ENCODE measurements at regions not wholly inside any gene's neighbourhood (a gene's known extent, or its start where the extent isn't known, plus 50 kb on each side); places are given as distances from the start of the nearest gene placed in this dataset.

- Mint-ChIP-seq H3K9me3 (peaks cover 0 to 2% (median 0%) of the 10 kb centered on the region in 8 donors), H3K4me3 (no peak overlapping the region), H3K36me3 (no peaks in the 10 kb centered on the region), H3K4me1 (no peaks in the 10 kb centered on the region), H3K27me3 (peaks cover 0 to 1% of the 10 kb centered on the region in 2 donors), H3K27ac (no peak overlapping the region)
- no peaks in the 10 kb centered on the region for H3K9me3 ChIP-seq (ENCODE audit: control insufficient read depth in 1 of 2, low read length in 2 of 2)
- no peaks in the 10 kb centered on the region for H3K4me1 ChIP-seq (ENCODE audit: insufficient read depth, low read length)
- CTCF ChIA-PET (ENCODE audit: partially characterized antibody): no interaction called here
- H3K36me3 ChIP-seq (ENCODE audit: insufficient read depth, low read length): no peaks in the 10 kb centered on the region
- intact Hi-C loops (cut with micrococcal nuclease): no loop called here
- no peaks in the 10 kb centered on the region for H3K27me3 ChIP-seq (ENCODE audit: insufficient read depth, low read length)
- POLR2A ChIA-PET (ENCODE audit: partially characterized antibody): no interaction called here
- H3K27ac ChIP-seq (ENCODE audit: low read depth, low read length): no peak overlapping the region
- no peak overlapping the region for H3K4me3 ChIP-seq (ENCODE audit: low read length in 2 of 2)
- DNase-seq: no peak
Observed at GRCh38 chr5:100273846-100274580, 261.2 kb upstream of the FAM174A start.

- Histone ChIP-seq H3K9me3 (ENCODE audit: control insufficient read depth in 1 of 2, low read length in 2 of 2) (no peaks in the 10 kb centered on the region), H3K27ac (ENCODE audit: low read depth, low read length) (no peak overlapping the region), H3K4me1 (ENCODE audit: insufficient read depth, low read length) (no peaks in the 10 kb centered on the region), H3K4me3 (ENCODE audit: low read length in 2 of 2) (no peak overlapping the region), H3K36me3 (ENCODE audit: insufficient read depth, low read length) (no peaks in the 10 kb centered on the region), H3K27me3 (ENCODE audit: insufficient read depth, low read length) (no peaks in the 10 kb centered on the region)
- no peak overlapping the region for H3K4me3 Mint-ChIP-seq
- no peak for DNase-seq
- H3K27me3 Mint-ChIP-seq: no peaks in the 10 kb centered on the region
- peaks cover 0 to 2% (median 0%) of the 10 kb centered on the region in 8 donors for H3K9me3 Mint-ChIP-seq
- CTCF ChIA-PET (ENCODE audit: partially characterized antibody): no interaction called here
- no peaks in the 10 kb centered on the region for H3K36me3 Mint-ChIP-seq
- peak overlapping the region in 1 of 7 donors; percentile 38 for H3K27ac Mint-ChIP-seq
- intact Hi-C loops (cut with micrococcal nuclease): no loop called here
- no peaks in the 10 kb centered on the region for H3K4me1 Mint-ChIP-seq
- POLR2A ChIA-PET (ENCODE audit: partially characterized antibody): no interaction called here
Observed at GRCh38 chr5:100270023-100270771, 265.0 kb upstream of the FAM174A start.

- no peaks in the 10 kb centered on the region for H3K4me1 ChIP-seq (ENCODE audit: insufficient read depth, low read length)
- no peaks in the 10 kb centered on the region for H3K27me3 ChIP-seq (ENCODE audit: insufficient read depth, low read length)
- no peak overlapping the region for H3K4me3 Mint-ChIP-seq
- H3K4me3 ChIP-seq (ENCODE audit: low read length in 2 of 2): no peak overlapping the region
- no peak for DNase-seq
- no peaks in the 10 kb centered on the region for H3K36me3 ChIP-seq (ENCODE audit: insufficient read depth, low read length)
- no peaks in the 10 kb centered on the region for H3K27me3 Mint-ChIP-seq
- H3K27ac Mint-ChIP-seq: no peak overlapping the region
- no peak overlapping the region for H3K27ac ChIP-seq (ENCODE audit: low read depth, low read length)
- no peaks in the 10 kb centered on the region for H3K9me3 ChIP-seq (ENCODE audit: control insufficient read depth in 1 of 2, low read length in 2 of 2)
- ChIA-PET POLR2A (ENCODE audit: partially characterized antibody) (no interaction called here), CTCF (ENCODE audit: partially characterized antibody) (no interaction called here)
- H3K36me3 Mint-ChIP-seq: no peaks in the 10 kb centered on the region
- intact Hi-C loops (cut with micrococcal nuclease): no loop called here
- no peaks in the 10 kb centered on the region for H3K4me1 Mint-ChIP-seq
- H3K9me3 Mint-ChIP-seq: no peaks in the 10 kb centered on the region
Observed at GRCh38 chr5:100260968-100261367, 274.2 kb upstream of the FAM174A start.

- CTCF ChIA-PET (ENCODE audit: partially characterized antibody): no interaction called here
- no peak overlapping the region for H3K27ac Mint-ChIP-seq
- Histone ChIP-seq H3K9me3 (ENCODE audit: control insufficient read depth in 1 of 2, low read length in 2 of 2) (no peaks in the 10 kb centered on the region), H3K27ac (ENCODE audit: low read depth, low read length) (no peak overlapping the region), H3K27me3 (ENCODE audit: insufficient read depth, low read length) (no peaks in the 10 kb centered on the region), H3K4me3 (ENCODE audit: low read length in 2 of 2) (no peak overlapping the region), H3K36me3 (ENCODE audit: insufficient read depth, low read length) (no peaks in the 10 kb centered on the region), H3K4me1 (ENCODE audit: insufficient read depth, low read length) (no peaks in the 10 kb centered on the region)
- H3K9me3 Mint-ChIP-seq: peaks cover 0 to 2% (median 0%) of the 10 kb centered on the region in 8 donors
- H3K4me1 Mint-ChIP-seq: no peaks in the 10 kb centered on the region
- POLR2A ChIA-PET (ENCODE audit: partially characterized antibody): no interaction called here
- no peaks in the 10 kb centered on the region for H3K27me3 Mint-ChIP-seq
- intact Hi-C loops (cut with micrococcal nuclease): no loop called here
- no peak for DNase-seq
- H3K4me3 Mint-ChIP-seq: no peak overlapping the region
- no peaks in the 10 kb centered on the region for H3K36me3 Mint-ChIP-seq
Observed at GRCh38 chr5:100252944-100253343, 282.2 kb upstream of the FAM174A start.

- H3K27me3 Mint-ChIP-seq: no peaks in the 10 kb centered on the region
- Histone ChIP-seq H3K4me1 (ENCODE audit: insufficient read depth, low read length) (no peaks in the 10 kb centered on the region), H3K27me3 (ENCODE audit: insufficient read depth, low read length) (no peaks in the 10 kb centered on the region), H3K9me3 (ENCODE audit: control insufficient read depth in 1 of 2, low read length in 2 of 2) (no peaks in the 10 kb centered on the region), H3K36me3 (ENCODE audit: insufficient read depth, low read length) (no peaks in the 10 kb centered on the region), H3K4me3 (ENCODE audit: low read length in 2 of 2) (no peak overlapping the region), H3K27ac (ENCODE audit: low read depth, low read length) (no peak overlapping the region)
- no peak overlapping the region for H3K27ac Mint-ChIP-seq
- H3K4me3 Mint-ChIP-seq: no peak overlapping the region
- H3K4me1 Mint-ChIP-seq: no peaks in the 10 kb centered on the region
- DNase-seq: no peak
- POLR2A ChIA-PET (ENCODE audit: partially characterized antibody): no interaction called here
- CTCF ChIA-PET (ENCODE audit: partially characterized antibody): no interaction called here
- intact Hi-C loops (cut with micrococcal nuclease): no loop called here
- H3K36me3 Mint-ChIP-seq: no peaks in the 10 kb centered on the region
- H3K9me3 Mint-ChIP-seq: peaks cover 0 to 2% (median 0%) of the 10 kb centered on the region in 8 donors
Observed at GRCh38 chr5:100252037-100252436, 283.1 kb upstream of the FAM174A start.

GRCh38 chr5:100249884-100250269, 285.3 kb upstream of the FAM174A start:
- H3K4me1 Mint-ChIP-seq: no peaks in the 10 kb centered on the region
- H3K36me3 Mint-ChIP-seq: no peaks in the 10 kb centered on the region
- Histone ChIP-seq H3K27me3 (ENCODE audit: insufficient read depth, low read length) (no peaks in the 10 kb centered on the region), H3K4me1 (ENCODE audit: insufficient read depth, low read length) (no peaks in the 10 kb centered on the region), H3K9me3 (ENCODE audit: control insufficient read depth in 1 of 2, low read length in 2 of 2) (no peaks in the 10 kb centered on the region), H3K27ac (ENCODE audit: low read depth, low read length) (no peak overlapping the region), H3K36me3 (ENCODE audit: insufficient read depth, low read length) (no peaks in the 10 kb centered on the region), H3K4me3 (ENCODE audit: low read length in 2 of 2) (no peak overlapping the region)
- H3K27ac Mint-ChIP-seq: no peak overlapping the region
- H3K27me3 Mint-ChIP-seq: no peaks in the 10 kb centered on the region
- POLR2A ChIA-PET (ENCODE audit: partially characterized antibody): no interaction called here
- CTCF ChIA-PET (ENCODE audit: partially characterized antibody): no interaction called here
- DNase-seq: no peak
- peaks cover 0 to 2% (median 0%) of the 10 kb centered on the region in 8 donors for H3K9me3 Mint-ChIP-seq
- no peak overlapping the region for H3K4me3 Mint-ChIP-seq
- intact Hi-C loops (cut with micrococcal nuclease): no loop called here

GRCh38 chr5:100249211-100249883, 285.8 kb upstream of the FAM174A start:
- H3K27me3 Mint-ChIP-seq: no peaks in the 10 kb centered on the region
- POLR2A ChIA-PET (ENCODE audit: partially characterized antibody): no interaction called here
- H3K9me3 Mint-ChIP-seq: peaks cover 0 to 2% (median 0%) of the 10 kb centered on the region in 8 donors
- H3K27ac Mint-ChIP-seq: no peak overlapping the region
- no peak overlapping the region for H3K4me3 Mint-ChIP-seq
- no peaks in the 10 kb centered on the region for H3K36me3 ChIP-seq (ENCODE audit: insufficient read depth, low read length)
- no peak for DNase-seq
- H3K36me3 Mint-ChIP-seq: no peaks in the 10 kb centered on the region
- CTCF ChIA-PET (ENCODE audit: partially characterized antibody): no interaction called here
- intact Hi-C loops (cut with micrococcal nuclease): no loop called here
- no peaks in the 10 kb centered on the region for H3K27me3 ChIP-seq (ENCODE audit: insufficient read depth, low read length)
- no peaks in the 10 kb centered on the region for H3K9me3 ChIP-seq (ENCODE audit: control insufficient read depth in 1 of 2, low read length in 2 of 2)
- no peaks in the 10 kb centered on the region for H3K4me1 ChIP-seq (ENCODE audit: insufficient read depth, low read length)
- no peaks in the 10 kb centered on the region for H3K4me1 Mint-ChIP-seq
- no peak overlapping the region for H3K4me3 ChIP-seq (ENCODE audit: low read length in 2 of 2)
- H3K27ac ChIP-seq (ENCODE audit: low read depth, low read length): no peak overlapping the region
